ENCODE measurements at regions not wholly inside any gene's neighbourhood (a gene's known extent, or its start where the extent isn't known, plus 50 kb on each side); places are given as distances from the start of the nearest gene placed in this dataset.

DNA sequence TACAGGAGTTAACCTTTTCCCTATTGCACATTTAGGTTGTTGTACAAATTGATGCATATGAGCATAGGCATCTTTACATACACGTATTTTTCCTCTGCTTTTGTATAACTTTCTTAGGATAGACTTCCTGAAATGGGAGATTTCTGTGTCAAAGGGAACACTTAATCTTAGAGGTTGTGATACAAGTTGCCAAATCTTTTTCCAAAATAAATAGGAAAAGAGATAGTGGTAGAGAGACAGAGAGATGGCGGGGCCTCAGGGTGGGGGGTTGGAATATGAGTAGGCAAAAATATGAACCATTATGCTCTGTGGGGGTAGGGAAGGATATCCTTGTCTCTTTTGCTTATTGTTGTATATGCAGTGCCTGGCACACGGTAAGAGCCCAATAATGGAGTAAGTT is 70.7 kb upstream of the UBE2E1 start:
- ChIA-PET CTCF (interaction anchor here (1.0 to 1.2 kb wide), 3 partner anchors 26 to 131 kb away, joined by 3 read pairs; no protein-coding TSS in a partner anchor), POLR2A (no interaction called here)
- TF ChIP-seq, protein P1, sequence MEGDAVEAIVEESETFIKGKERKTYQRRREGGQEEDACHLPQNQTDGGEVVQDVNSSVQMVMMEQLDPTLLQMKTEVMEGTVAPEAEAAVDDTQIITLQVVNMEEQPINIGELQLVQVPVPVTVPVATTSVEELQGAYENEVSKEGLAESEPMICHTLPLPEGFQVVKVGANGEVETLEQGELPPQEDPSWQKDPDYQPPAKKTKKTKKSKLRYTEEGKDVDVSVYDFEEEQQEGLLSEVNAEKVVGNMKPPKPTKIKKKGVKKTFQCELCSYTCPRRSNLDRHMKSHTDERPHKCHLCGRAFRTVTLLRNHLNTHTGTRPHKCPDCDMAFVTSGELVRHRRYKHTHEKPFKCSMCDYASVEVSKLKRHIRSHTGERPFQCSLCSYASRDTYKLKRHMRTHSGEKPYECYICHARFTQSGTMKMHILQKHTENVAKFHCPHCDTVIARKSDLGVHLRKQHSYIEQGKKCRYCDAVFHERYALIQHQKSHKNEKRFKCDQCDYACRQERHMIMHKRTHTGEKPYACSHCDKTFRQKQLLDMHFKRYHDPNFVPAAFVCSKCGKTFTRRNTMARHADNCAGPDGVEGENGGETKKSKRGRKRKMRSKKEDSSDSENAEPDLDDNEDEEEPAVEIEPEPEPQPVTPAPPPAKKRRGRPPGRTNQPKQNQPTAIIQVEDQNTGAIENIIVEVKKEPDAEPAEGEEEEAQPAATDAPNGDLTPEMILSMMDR (IDR thresholded peaks at IDR 0.05; ENCODE audit: control extremely low read depth, extremely low read depth, low read depth, missing control alignments), result no peak
- DNase-seq (ENCODE audit: extremely low spot score), result no peak

GRCh38 chr3:23735535-23736326 is 70.0 kb upstream of the UBE2E1 start:
- CTCF ChIA-PET, result interaction anchor here (1.0 to 1.2 kb wide), 2 partner anchors 25 to 29 kb away, joined by 3 read pairs; no protein-coding TSS in a partner anchor
- DNase-seq (ENCODE audit: extremely low spot score), result no peak
- TF ChIP-seq, protein P1 (IDR thresholded peaks at IDR 0.05; ENCODE audit: control extremely low read depth, extremely low read depth, low read depth, missing control alignments), result no peak
- POLR2A ChIA-PET, result no interaction called here

DNA sequence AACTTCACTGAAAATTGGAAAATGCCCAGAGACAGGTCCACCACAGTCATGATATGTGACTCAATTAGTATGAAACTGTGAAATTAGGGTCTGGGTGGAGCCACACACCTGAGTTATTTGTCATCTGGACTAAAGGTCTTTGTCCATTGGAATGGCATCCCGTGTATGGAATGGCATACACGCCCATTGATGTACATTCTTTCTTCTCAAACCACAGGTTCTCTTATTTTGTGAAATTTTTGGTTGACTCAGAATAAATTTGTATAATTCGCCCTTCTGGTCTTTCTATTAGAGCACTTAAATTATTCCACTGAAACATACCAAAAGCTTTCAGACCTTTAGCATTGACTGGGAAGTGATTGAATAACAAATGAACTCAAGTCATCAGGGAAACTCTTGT is 66.8 kb upstream of the UBE2E1 start:
- DNase-seq (ENCODE audit: extremely low spot score), result no peak
- TF ChIP-seq, protein P1 (IDR thresholded peaks at IDR 0.05; ENCODE audit: control extremely low read depth, extremely low read depth, low read depth, missing control alignments), result no peak
- POLR2A ChIA-PET, result no interaction called here
- CTCF ChIA-PET, result interaction anchor here (1.2 to 1.8 kb wide), 2 partner anchors 22 to 151 kb away, joined by 3 to 4 read pairs; no protein-coding TSS in a partner anchor

- ChIA-PET POLR2A (interaction anchor here (0.5 kb wide), 1 partner anchor 17 kb away, joined by 5 read pairs; no protein-coding TSS in a partner anchor), CTCF (interaction anchor here (1.2 to 1.8 kb wide), 2 partner anchors 21 to 151 kb away, joined by 3 to 4 read pairs; no protein-coding TSS in a partner anchor)
- no peak for DNase-seq (ENCODE audit: extremely low spot score)
- TF ChIP-seq, protein P1 (IDR thresholded peaks at IDR 0.05; ENCODE audit: control extremely low read depth, extremely low read depth, low read depth, missing control alignments), result no peak
Measured at GRCh38 chr3:23739536-23739935, 66.2 kb upstream of the UBE2E1 start.

GRCh38 chr3:23740517-23740965 is 65.2 kb upstream of the UBE2E1 start:
- POLR2A ChIA-PET, result no interaction called here

DNA sequence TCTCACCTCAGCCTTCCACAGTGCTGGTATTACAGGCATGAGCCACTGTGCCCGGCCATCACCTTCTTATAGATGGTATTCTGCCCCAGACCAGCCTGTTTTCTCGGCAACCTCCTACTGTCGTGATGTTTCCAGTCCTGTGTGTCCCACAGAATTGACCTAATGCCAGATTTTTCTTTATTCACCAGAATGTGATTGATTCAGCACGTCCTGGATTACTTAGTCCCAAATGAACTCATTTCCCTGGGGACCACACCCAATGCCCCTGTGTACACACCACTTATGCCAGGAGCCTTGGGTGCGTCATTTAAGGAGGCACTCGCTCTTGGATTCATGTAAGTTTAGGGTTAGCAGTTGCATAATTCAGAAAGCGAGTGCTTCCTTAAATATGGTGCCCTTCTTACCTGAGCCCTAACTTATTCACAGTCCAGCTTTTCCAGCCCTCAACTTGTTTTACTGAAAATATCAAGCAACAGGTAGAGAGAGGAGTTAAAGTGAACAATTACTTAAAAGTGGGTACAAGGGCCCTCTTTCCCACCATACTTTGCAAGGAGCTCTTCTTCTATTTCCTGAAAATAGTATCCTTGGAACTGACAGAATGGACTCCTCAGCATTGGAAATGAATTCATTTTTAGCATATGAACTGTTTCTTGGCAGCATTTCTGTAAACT is 64.6 kb upstream of the UBE2E1 start:
- POLR2A ChIA-PET, result no interaction called here
- CTCF ChIA-PET, result interaction anchor here (0.9 to 1.8 kb wide), 2 partner anchors 14 to 16 kb away, joined by 3 to 4 read pairs; no protein-coding TSS in a partner anchor
- TF ChIP-seq, protein P1 (IDR thresholded peaks at IDR 0.05; ENCODE audit: control extremely low read depth, extremely low read depth, low read depth, missing control alignments), result no peak
- no peak for DNase-seq (ENCODE audit: extremely low spot score)

More at GRCh38 chr3:23740517-23740965, 65.2 kb upstream of the UBE2E1 start:
- TF ChIP-seq, protein P1 (IDR thresholded peaks at IDR 0.05; ENCODE audit: control extremely low read depth, extremely low read depth, low read depth, missing control alignments), result no peak
- CTCF ChIA-PET, result interaction anchor here (1.8 kb wide), 1 partner anchor 17 kb away, joined by 4 read pairs; no protein-coding TSS in a partner anchor
- DNase-seq (ENCODE audit: extremely low spot score), result peak; percentile 63
